ENCODE measurements at regions not wholly inside any gene's neighbourhood (a gene's known extent, or its start where the extent isn't known, plus 50 kb on each side); places are given as distances from the start of the nearest gene placed in this dataset.

- ATAC-seq: no peak
- TF ChIP-seq, protein P1, sequence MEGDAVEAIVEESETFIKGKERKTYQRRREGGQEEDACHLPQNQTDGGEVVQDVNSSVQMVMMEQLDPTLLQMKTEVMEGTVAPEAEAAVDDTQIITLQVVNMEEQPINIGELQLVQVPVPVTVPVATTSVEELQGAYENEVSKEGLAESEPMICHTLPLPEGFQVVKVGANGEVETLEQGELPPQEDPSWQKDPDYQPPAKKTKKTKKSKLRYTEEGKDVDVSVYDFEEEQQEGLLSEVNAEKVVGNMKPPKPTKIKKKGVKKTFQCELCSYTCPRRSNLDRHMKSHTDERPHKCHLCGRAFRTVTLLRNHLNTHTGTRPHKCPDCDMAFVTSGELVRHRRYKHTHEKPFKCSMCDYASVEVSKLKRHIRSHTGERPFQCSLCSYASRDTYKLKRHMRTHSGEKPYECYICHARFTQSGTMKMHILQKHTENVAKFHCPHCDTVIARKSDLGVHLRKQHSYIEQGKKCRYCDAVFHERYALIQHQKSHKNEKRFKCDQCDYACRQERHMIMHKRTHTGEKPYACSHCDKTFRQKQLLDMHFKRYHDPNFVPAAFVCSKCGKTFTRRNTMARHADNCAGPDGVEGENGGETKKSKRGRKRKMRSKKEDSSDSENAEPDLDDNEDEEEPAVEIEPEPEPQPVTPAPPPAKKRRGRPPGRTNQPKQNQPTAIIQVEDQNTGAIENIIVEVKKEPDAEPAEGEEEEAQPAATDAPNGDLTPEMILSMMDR (IDR thresholded peaks at IDR 0.05): no peak
- Histone ChIP-seq H3K27ac (no peak overlapping the region), H3K36me3 (no peaks in the 10 kb centered on the region), H3K4me3 (no peak overlapping the region), H3K4me1 (no peaks in the 10 kb centered on the region), H3K9me3 (no peaks in the 10 kb centered on the region), H3K27me3 (no peaks in the 10 kb centered on the region)
- intact Hi-C loops (cut with DNase I): no loop called here
- DNase-seq: no peak
Observed at GRCh38 chrX:111020283-111020682, 75.7 kb upstream of the PAK3 start.

- DNase-seq (no peak), ATAC-seq (no peak)
- TF ChIP-seq, protein P1 (IDR thresholded peaks at IDR 0.05): no peak
- Histone ChIP-seq H3K9me3 (no peaks in the 10 kb centered on the region), H3K36me3 (no peaks in the 10 kb centered on the region), H3K4me1 (no peaks in the 10 kb centered on the region), H3K27me3 (no peaks in the 10 kb centered on the region), H3K27ac (no peak overlapping the region), H3K4me3 (no peak overlapping the region)
- intact Hi-C loops (cut with DNase I): no loop called here
Observed at GRCh38 chrX:111013778-111014455, 82.1 kb upstream of the PAK3 start.

DNA sequence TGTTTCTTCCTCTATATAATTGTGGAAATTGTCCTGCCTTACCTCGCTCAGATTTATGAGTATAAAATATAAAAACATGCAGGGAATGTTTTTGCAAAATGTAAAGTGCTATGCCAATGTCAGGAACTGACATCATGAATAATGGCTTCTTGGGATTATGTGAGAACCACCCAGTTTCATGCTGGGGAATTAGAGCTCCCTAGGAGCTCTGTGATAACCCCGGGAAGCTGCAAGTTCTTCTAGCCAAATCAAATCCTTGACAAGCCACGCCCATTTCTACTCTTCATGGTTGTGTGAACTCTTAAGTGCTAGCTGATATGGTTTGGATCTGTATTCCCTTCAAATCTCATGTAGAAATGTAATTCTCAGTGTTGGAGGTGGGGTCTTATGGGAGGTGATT is 85.9 kb upstream of the PAK3 start:
- TF ChIP-seq, protein P1 (IDR thresholded peaks at IDR 0.05): no peak
- Histone ChIP-seq H3K27me3 (no peaks in the 10 kb centered on the region), H3K4me1 (no peaks in the 10 kb centered on the region), H3K9me3 (no peaks in the 10 kb centered on the region), H3K4me3 (no peak overlapping the region), H3K36me3 (no peaks in the 10 kb centered on the region), H3K27ac (no peak overlapping the region)
- intact Hi-C loops (cut with DNase I): no loop called here
- ATAC-seq (no peak), DNase-seq (no peak)

DNA sequence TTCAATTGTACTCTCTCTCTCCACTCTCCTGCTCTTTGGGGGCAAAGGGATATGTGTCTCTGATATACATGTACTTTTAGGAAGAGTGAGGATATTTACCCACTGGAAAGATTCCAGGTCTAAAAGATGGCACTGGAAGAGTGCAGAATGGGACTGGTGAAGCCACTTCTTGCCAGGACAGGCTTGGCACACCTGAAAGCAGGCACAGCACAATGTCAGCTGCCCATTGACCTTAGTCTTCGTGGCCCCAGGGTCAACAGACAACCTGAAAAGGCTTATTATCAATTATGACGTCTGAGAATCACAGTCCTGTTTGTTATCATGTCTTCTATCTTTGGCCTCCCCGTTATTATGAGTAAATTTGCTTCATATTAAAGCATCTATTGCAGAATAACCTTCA is 86.7 kb upstream of the PAK3 start:
- no peaks in the 10 kb centered on the region for H3K4me1 ChIP-seq
- H3K36me3 ChIP-seq: no peaks in the 10 kb centered on the region
- H3K27ac ChIP-seq: no peak overlapping the region
- DNase-seq (no peak), ATAC-seq (no peak)
- H3K27me3 ChIP-seq: no peaks in the 10 kb centered on the region
- no peak overlapping the region for H3K4me3 ChIP-seq
- intact Hi-C loops (cut with DNase I): no loop called here
- TF ChIP-seq, protein P1 (IDR thresholded peaks at IDR 0.05): no peak
- H3K9me3 ChIP-seq: no peaks in the 10 kb centered on the region

- H3K27me3 ChIP-seq: no peaks in the 10 kb centered on the region
- no peak overlapping the region for H3K4me3 ChIP-seq
- ATAC-seq (no peak), DNase-seq (no peak)
- H3K4me1 ChIP-seq: no peaks in the 10 kb centered on the region
- H3K36me3 ChIP-seq: no peaks in the 10 kb centered on the region
- no peak overlapping the region for H3K27ac ChIP-seq
- no peaks in the 10 kb centered on the region for H3K9me3 ChIP-seq
- intact Hi-C loops (cut with DNase I): no loop called here
- TF ChIP-seq, protein P1 (IDR thresholded peaks at IDR 0.05): no peak
Observed at GRCh38 chrX:111008126-111008525, 87.9 kb upstream of the PAK3 start.

DNA sequence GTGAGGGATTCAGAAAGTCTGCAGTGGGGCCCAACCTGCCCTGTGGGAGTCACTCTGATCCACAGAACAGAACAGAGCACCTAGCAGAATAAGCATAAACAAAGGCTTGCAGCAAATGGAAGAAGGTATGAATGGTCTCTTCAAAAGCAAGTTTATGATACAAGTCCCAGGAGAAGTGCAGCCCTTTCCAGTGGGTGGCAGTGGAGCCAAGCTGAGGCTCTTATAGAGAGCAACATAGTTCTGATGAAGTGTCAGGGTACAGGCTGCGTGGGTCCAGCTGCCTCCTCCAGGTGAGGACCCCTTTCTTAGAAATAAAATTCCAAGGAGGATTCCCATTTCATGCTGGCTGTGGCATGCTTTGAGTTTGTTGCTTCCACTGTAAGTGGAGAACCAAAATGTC is 88.8 kb upstream of the PAK3 start:
- intact Hi-C loops (cut with DNase I): no loop called here
- TF ChIP-seq, protein P1 (IDR thresholded peaks at IDR 0.05): no peak
- ATAC-seq: no peak
- Histone ChIP-seq H3K4me1 (no peaks in the 10 kb centered on the region), H3K4me3 (no peak overlapping the region), H3K27me3 (no peaks in the 10 kb centered on the region), H3K27ac (no peak overlapping the region), H3K9me3 (no peaks in the 10 kb centered on the region), H3K36me3 (no peaks in the 10 kb centered on the region)
- no peak for DNase-seq
